ENCODE measurements at regions not wholly inside any gene's neighbourhood (a gene's known extent, or its start where the extent isn't known, plus 50 kb on each side); places are given as distances from the start of the nearest gene placed in this dataset.

GRCh38 chr15:62578546-62578945, 413.5 kb upstream of the C2CD4B start:
- no peak for DNase-seq (ENCODE audit: low read depth)
- no peaks in the 10 kb centered on the region for H3K36me3 ChIP-seq (ENCODE audit: control insufficient read depth, insufficient read depth, low read length)
- no peaks in the 10 kb centered on the region for H3K27me3 ChIP-seq (ENCODE audit: control insufficient read depth, insufficient read depth, low read length)
- TF ChIP-seq CTCF (IDR thresholded peaks at IDR 0.05; ENCODE audit: insufficient read depth, low read length, poor library complexity, severe bottlenecking), result no peak
- H3K4me3 ChIP-seq (ENCODE audit: low read depth, low read length), result no peak overlapping the region

DNA sequence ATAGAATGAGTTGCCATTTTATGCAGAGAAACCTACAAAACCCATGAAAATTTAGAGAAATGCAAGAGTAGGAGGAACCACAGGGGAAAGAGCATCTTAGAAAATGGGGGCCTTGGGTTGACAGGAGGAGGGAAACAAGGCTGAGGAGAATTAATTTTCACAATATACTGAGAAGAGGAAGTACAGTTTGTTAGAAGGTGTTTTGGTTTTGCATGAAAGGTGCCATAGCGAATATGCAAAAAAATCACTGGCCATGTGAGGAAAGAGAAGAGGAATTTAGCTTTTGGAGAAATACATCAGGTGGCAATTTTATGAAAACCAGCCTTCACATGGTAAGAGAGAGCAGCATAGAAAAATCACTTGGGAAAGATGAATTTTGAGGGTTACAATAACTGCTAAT, 413.9 kb upstream of the C2CD4B start:
- Histone ChIP-seq H3K4me3 (ENCODE audit: low read depth, low read length) (no peak overlapping the region), H3K27me3 (ENCODE audit: control insufficient read depth, insufficient read depth, low read length) (no peaks in the 10 kb centered on the region), H3K36me3 (ENCODE audit: control insufficient read depth, insufficient read depth, low read length) (no peaks in the 10 kb centered on the region)
- no peak for DNase-seq (ENCODE audit: low read depth)
- no peak for TF ChIP-seq CTCF (IDR thresholded peaks at IDR 0.05; ENCODE audit: insufficient read depth, low read length, poor library complexity, severe bottlenecking)

GRCh38 chr15:62579842-62580241, 414.8 kb upstream of the C2CD4B start:
- no peak overlapping the region for H3K4me3 ChIP-seq (ENCODE audit: low read depth, low read length)
- TF ChIP-seq CTCF (IDR thresholded peaks at IDR 0.05; ENCODE audit: insufficient read depth, low read length, poor library complexity, severe bottlenecking), result no peak
- H3K36me3 ChIP-seq (ENCODE audit: control insufficient read depth, insufficient read depth, low read length), result no peaks in the 10 kb centered on the region
- DNase-seq (ENCODE audit: low read depth), result no peak
- no peaks in the 10 kb centered on the region for H3K27me3 ChIP-seq (ENCODE audit: control insufficient read depth, insufficient read depth, low read length)

GRCh38 chr15:62582580-62582979, 417.5 kb upstream of the C2CD4B start:
- H3K4me3 ChIP-seq (ENCODE audit: low read depth, low read length), result no peak overlapping the region
- H3K27me3 ChIP-seq (ENCODE audit: control insufficient read depth, insufficient read depth, low read length), result no peaks in the 10 kb centered on the region
- H3K36me3 ChIP-seq (ENCODE audit: control insufficient read depth, insufficient read depth, low read length), result no peaks in the 10 kb centered on the region
- no peak for DNase-seq (ENCODE audit: low read depth)
- TF ChIP-seq CTCF (IDR thresholded peaks at IDR 0.05; ENCODE audit: insufficient read depth, low read length, poor library complexity, severe bottlenecking), result no peak

DNA sequence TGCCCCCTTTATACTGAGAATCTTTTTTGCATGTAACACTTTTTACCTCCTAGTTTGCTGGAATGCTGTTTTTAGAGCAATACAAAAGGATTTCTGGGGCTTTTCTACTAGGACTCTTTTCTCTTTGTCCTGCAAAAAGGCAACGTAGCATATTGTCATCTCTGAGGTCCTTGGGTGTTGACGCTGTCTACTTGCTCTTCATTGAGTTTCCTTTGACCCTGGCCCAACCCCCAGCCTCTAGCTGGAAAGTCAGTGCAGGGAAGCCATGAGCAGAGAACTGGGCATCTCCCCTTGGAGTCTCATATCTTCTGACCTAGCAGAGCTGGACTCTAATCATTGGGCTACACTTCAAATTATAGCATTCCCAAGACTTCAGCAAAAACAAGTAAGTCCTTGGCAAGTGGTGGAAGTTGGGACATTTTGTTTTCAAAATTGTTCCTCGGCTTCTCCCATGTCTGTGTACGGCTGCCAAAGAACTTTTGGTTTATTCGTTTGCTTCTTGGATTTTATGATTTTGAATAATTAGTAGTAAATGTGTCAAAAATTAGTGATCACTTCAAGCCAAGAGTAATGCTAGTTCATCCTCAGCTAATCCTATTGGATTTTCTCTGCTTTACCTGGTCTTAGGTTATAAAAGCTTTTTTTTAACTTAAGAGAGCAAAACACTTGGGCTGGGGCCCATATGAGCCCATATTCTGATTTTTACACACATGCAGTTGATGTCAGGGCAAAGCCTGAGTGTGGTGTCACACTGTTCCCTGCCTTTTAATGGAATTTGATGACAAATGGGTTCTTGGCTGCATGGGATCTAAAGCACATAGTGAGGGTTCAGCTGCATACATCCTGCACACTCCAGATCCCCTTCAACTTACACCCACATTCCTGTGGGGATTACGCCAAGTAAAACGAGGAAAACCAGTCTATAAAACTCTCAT, 419.5 kb upstream of the C2CD4B start:
- H3K4me3 ChIP-seq (ENCODE audit: low read depth, low read length), result no peak overlapping the region
- no peaks in the 10 kb centered on the region for H3K27me3 ChIP-seq (ENCODE audit: control insufficient read depth, insufficient read depth, low read length)
- no peak for DNase-seq (ENCODE audit: low read depth)
- no peak for TF ChIP-seq CTCF (IDR thresholded peaks at IDR 0.05; ENCODE audit: insufficient read depth, low read length, poor library complexity, severe bottlenecking)
- H3K36me3 ChIP-seq (ENCODE audit: control insufficient read depth, insufficient read depth, low read length), result no peaks in the 10 kb centered on the region

Data from kidney epithelial cell (primary cell).